SU-DHL-6 (cell line): ENCODE measurements at regions not wholly inside any gene's neighbourhood (a gene's known extent, or its start where the extent isn't known, plus 50 kb on each side); places are given as distances from the start of the nearest gene placed in this dataset.
A peak's percentile ranks its signal among the peaks of the same experiment; 100 is the strongest.

Experiments used
- CTCF ChIP-seq: fragments of 200-600 bp; sonication (generic); IDR thresholded peaks from one replicate; pipeline ENCODE4 v1.5.1; 2017; ENCODE audit warnings: antibody characterized with exemption, mild to moderate bottlenecking, low read length, moderate library complexity; ENCODE audit not compliant: insufficient read depth, poor library complexity, severe bottlenecking
- EZH2phosphoT487 ChIP-seq: fragments of 200-600 bp; sonication (generic), shearing (Covaris generic); conservative IDR thresholded peaks from 2 replicates; pipeline ENCODE4 v1.6.1; 2018; ENCODE audit warnings: mild to moderate bottlenecking, antibody characterized with exemption, low read length, moderate library complexity, mixed read lengths

DNA sequence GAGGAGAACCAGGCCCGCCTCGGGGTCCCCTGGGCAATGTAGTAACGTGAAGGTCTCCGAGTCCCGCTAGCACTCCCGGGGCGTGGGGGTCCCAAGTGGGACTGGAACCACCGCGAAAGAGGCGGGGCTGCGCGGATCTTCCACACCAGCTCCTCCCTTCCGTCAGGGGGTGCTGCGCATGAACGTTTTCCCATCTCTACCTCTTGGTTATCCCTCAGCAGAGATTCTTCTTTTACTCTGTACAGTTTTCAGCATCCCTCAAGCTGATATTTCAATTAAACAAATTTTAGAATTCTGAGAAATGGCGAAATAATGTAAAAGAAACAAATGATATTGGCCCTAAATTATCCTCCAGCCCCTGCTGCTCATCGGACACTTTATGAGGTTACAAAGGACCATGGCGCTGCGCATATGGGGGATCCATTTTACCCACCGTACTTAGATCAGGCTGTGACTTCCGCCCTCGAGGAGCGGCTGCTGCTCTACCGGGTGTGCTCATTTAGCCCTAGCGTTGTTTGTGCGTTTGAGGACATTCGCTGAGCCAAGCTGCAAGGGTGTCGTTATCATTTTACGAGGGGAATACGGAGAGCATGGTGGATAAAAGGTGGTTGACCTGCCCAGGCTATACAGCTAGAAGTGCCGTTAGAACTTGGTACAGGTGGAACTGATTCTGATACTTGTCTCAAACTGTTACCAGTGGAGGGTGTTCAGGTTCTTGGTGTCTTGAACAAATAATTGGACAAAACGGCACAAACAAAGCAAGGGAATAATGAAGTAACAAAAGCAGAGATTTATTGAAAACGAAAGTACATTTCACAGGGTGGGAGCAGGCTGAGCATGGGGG, 75.2 kb upstream of the CHD6 start:
- peak; percentile 71 for TF ChIP-seq CTCF
- no peak for TF ChIP-seq EZH2phosphoT487
